ENCODE measurements at regions not wholly inside any gene's neighbourhood (a gene's known extent, or its start where the extent isn't known, plus 50 kb on each side); places are given as distances from the start of the nearest gene placed in this dataset.

- ATAC-seq = no peak
- 28 to 34% methylated on average over 3 to 7 of the region's 8 CpGs for WGBS, 2 donors (ENCODE audit: low coverage in 1 of 2)
Observed at GRCh38 chr9:89902450-89903140, 297.8 kb downstream of the GADD45G start.

GRCh38 chr9:89903141-89903475 is 298.3 kb downstream of the GADD45G start:
- Histone ChIP-seq H3K27me3 (no peaks in the 10 kb centered on the region), H3K4me3 (no peak overlapping the region), H3K9me3 (no peaks in the 10 kb centered on the region), H3K36me3 (no peaks in the 10 kb centered on the region), H3K27ac (no peak overlapping the region), H3K4me1 (peaks cover 0 to 11% (median 0%) of the 10 kb centered on the region in 3 donors)
- ATAC-seq = no peak
- 71 to 75% methylated on average over 2 to 3 of the region's 3 CpGs for WGBS, 2 donors (ENCODE audit: low coverage in 1 of 2)
- TF ChIP-seq POLR2AphosphoS5 (IDR thresholded peaks at IDR 0.05) (no peak), CTCF (IDR thresholded peaks at IDR 0.05) (no peak), EP300 (IDR thresholded peaks at IDR 0.05) (no peak), POLR2A (IDR thresholded peaks at IDR 0.05) (no peak)

More at GRCh38 chr9:89902450-89903140, 297.8 kb downstream of the GADD45G start:
- no peak overlapping the region for H3K27ac ChIP-seq
- H3K4me1 ChIP-seq = peaks cover 0 to 11% (median 0%) of the 10 kb centered on the region in 3 donors
- H3K4me3 ChIP-seq = no peak overlapping the region
- no peaks in the 10 kb centered on the region for H3K36me3 ChIP-seq
- no peaks in the 10 kb centered on the region for H3K27me3 ChIP-seq
- no peaks in the 10 kb centered on the region for H3K9me3 ChIP-seq
- no peak for TF ChIP-seq POLR2A (IDR thresholded peaks at IDR 0.05)
- no peak for TF ChIP-seq CTCF (IDR thresholded peaks at IDR 0.05)
- TF ChIP-seq EP300 (IDR thresholded peaks at IDR 0.05) = no peak

- WGBS, 2 donors (ENCODE audit: low coverage in 1 of 2) = 83 to 100% methylated on average over 1 to 5 of the region's 5 CpGs
- H3K4me1 ChIP-seq = peaks cover 0 to 11% (median 0%) of the 10 kb centered on the region in 3 donors
- H3K27me3 ChIP-seq = no peaks in the 10 kb centered on the region
- ATAC-seq = no peak
- no peak overlapping the region for H3K4me3 ChIP-seq
- TF ChIP-seq EP300 (IDR thresholded peaks at IDR 0.05) = no peak
- TF ChIP-seq POLR2A (IDR thresholded peaks at IDR 0.05) = no peak
- TF ChIP-seq POLR2AphosphoS5 (IDR thresholded peaks at IDR 0.05) = no peak
- no peak for TF ChIP-seq CTCF (IDR thresholded peaks at IDR 0.05)
- no peak overlapping the region for H3K27ac ChIP-seq
- H3K9me3 ChIP-seq = no peaks in the 10 kb centered on the region
- no peaks in the 10 kb centered on the region for H3K36me3 ChIP-seq
Observed at GRCh38 chr9:89905606-89906338, 301.0 kb downstream of the GADD45G start.

- H3K4me3 ChIP-seq = no peak overlapping the region
- TF ChIP-seq EP300 (IDR thresholded peaks at IDR 0.05) (no peak), POLR2A (IDR thresholded peaks at IDR 0.05) (no peak), CTCF (IDR thresholded peaks at IDR 0.05) (no peak)
- no peaks in the 10 kb centered on the region for H3K4me1 ChIP-seq
- H3K27me3 ChIP-seq = no peaks in the 10 kb centered on the region
- no peaks in the 10 kb centered on the region for H3K9me3 ChIP-seq
- H3K27ac ChIP-seq = no peak overlapping the region
- 66 to 81% methylated on average over 3 to 5 of the region's 9 CpGs for WGBS, 2 donors (ENCODE audit: low coverage in 1 of 2)
- no peaks in the 10 kb centered on the region for H3K36me3 ChIP-seq
- no peak for ATAC-seq
Observed at GRCh38 chr9:89911721-89912604, 307.2 kb downstream of the GADD45G start.

Measured in gastroesophageal sphincter (tissue), 4 donors.